Adrenal gland (tissue), 5 donors: ENCODE measurements at regions not wholly inside any gene's neighbourhood (a gene's known extent, or its start where the extent isn't known, plus 50 kb on each side); places are given as distances from the start of the nearest gene placed in this dataset.

Experiments used
- CTCF ChIP-seq, 6 experiments: fragments of 450-650 bp in 4 of 6; fragments of 200-600 bp in 2 of 6; sonication (generic) in 1 of 6; IDR thresholded peaks; 1 replicate in 5 of 6; 2 replicates in 1 of 6; pipeline versions ENCODE4 v1.5.1 to v1.8.0; 2016 to 2021; ENCODE audit warnings: antibody characterized with exemption in 6 of 6, mild to moderate bottlenecking in 2 of 6, moderate library complexity in 1 of 6
- POLR2A ChIP-seq, 2 donors: fragments of 450-650 bp; IDR thresholded peaks; one replicate each; pipeline ENCODE4 v1.6.1; 2017; ENCODE audit warnings: antibody characterized with exemption in 2 of 2, mild to moderate bottlenecking in 2 of 2, moderate library complexity in 1 of 2
- donor health status: DM: no; HTN: no; CAD: no.

- no peak for TF ChIP-seq CTCF (IDR thresholded peaks at IDR 0.05)
- TF ChIP-seq POLR2A (IDR thresholded peaks at IDR 0.05), result no peak
Observed at GRCh38 chr1:234781241-234782065, 171.5 kb upstream of the IRF2BP2 start.
